HG03575 (cell line): ENCODE measurements at regions not wholly inside any gene's neighbourhood (a gene's known extent, or its start where the extent isn't known, plus 50 kb on each side); places are given as distances from the start of the nearest gene placed in this dataset.

Experiments used
- ATAC-seq: cut with Tn5 transposase; IDR thresholded peaks from one replicate; pipeline ENCODE4 v1.9.1; 2021; ENCODE audit not compliant: unreplicated experiment, insufficient number of reproducible peaks, low FRiP score; ENCODE audit errors: extremely low read depth

GRCh38 chr16:80489173-80489572, 51.6 kb upstream of the DYNLRB2 start:
- no peak for ATAC-seq

DNA sequence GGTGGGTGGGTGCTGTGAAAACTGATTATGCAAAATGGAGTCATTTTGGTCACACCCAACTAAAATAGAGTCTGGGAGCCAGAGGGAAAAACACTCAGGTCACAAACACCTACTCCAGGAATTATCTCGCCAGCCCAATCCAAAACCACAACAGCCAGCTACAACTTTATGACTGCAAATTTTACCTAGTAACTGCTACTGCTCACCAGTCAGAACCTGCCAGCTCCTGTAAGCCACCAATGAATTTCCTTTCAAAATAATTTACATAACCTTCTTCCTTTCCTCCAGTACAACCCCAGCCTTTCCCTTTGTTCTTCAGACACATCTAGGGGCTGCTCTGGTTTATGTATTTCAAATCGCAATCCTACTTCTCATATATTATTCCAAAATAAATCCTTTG, 52.6 kb upstream of the DYNLRB2 start:
- no peak for ATAC-seq

DNA sequence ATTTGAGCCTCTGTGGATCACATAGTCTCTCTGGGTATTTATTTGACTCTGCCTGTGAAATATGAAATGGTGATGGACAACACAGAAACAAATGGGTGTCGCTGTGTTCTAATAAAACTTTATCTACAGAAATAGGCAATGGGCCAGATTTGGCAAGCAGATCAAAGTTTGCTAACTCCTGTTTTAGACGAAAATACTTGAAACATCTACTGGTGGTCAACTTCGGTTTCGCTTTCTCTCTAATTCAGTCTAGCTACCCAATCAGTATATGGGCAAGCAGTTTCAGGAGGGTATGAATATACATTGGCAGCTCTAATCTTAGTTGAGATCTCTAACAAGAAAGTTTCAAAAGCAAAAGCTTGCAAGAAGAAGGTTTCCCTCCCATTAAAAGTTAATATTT, 60.1 kb upstream of the DYNLRB2 start:
- no peak for ATAC-seq

GRCh38 chr16:80477838-80478237, 63.0 kb upstream of the DYNLRB2 start:
- no peak for ATAC-seq

GRCh38 chr16:80468029-80468428, 72.8 kb upstream of the DYNLRB2 start:
- no peak for ATAC-seq

- ATAC-seq = no peak
Observed at GRCh38 chr16:80466024-80466987, 74.5 kb upstream of the DYNLRB2 start.

DNA sequence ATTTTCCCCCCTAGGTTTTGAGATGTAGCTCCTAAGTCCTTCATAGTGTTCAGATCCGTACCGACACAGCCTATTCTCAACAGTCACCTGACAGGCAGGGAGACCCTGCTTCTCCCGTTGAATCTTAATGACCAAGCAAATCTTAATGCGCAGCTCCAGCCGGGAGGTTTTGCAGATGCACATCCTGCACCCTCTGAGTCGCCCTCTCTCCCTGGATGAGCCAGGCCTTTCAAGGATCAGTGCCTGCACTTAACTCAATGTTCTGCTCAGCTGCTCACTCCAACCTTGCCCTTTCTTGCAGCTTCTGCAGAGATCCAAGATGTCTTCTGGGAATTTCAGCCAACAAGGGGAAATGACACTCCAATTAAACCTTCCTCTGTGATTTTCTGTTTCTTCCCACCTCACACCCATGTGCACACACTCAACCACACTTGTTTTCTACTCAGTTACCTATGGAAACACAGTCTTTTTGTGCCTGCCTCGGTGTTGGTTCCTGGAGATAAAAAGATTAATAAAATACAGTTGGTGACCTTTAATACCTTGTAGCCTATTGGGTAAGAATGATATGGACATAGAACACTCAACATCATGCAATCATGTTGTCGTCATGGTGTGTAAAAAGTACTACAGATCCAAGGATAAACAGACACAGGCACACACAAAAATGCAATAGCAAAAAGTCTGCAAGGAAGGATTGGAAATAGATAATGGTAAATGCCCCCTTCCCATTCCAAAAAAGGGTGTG, 76.9 kb upstream of the DYNLRB2 start:
- ATAC-seq = no peak

DNA sequence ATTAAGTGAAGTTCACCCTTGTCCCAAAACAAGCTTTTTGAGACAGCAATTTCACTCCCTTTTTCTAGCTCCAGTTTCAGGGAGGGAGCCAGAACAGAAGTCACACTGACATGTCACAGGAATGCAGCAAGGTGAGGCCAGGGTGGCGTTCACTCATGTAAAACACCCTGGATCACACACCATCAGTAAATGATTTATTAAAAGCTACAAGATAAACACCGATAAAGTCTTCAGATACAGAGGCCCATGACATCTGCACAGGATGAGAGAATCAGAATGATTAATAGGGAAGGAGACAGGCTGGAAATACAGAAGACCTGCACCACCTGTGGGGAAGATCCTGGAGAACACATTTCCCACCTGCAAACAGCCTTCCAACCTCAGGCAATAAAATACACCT, 77.5 kb upstream of the DYNLRB2 start:
- no peak for ATAC-seq

DNA sequence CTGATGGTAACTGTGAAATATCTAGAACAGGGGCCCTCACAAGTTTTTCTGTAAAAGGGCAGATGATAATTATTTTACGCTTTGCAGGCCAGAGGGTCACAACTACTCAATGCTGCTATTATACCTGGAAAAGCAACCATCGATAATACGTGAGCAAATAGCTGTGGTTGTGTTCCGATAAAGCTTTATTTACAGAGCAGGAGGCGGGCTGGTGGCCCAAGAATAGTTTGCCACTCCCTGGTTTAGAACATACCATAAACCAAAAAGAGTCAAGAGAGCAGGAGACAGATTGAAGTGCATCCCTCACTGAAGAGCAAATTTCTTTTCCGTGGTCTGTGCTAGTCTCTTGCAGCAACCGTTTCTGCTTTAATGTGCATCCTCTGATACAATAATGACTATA, 77.9 kb upstream of the DYNLRB2 start:
- no peak for ATAC-seq

DNA sequence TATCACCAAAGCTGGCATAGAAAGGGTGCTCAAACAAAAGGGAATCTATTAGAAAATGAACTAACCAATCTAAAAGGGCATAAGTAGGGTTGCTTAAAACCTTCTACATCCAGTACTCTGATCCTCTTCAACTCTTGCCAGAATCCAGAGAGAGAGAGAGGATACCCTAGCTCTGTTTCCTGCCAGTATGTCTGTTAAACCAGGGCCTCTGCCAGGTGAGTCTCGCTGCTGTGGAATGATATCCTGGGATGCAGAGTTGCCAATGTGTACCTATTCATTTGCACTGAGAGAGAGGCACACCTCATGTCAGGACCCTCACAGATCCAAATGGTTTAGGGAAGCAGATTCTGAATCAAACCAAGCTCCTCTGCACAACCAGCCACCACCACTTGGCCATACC, 79.8 kb upstream of the DYNLRB2 start:
- no peak for ATAC-seq

GRCh38 chr16:80459966-80460365, 80.8 kb upstream of the DYNLRB2 start:
- no peak for ATAC-seq

DNA sequence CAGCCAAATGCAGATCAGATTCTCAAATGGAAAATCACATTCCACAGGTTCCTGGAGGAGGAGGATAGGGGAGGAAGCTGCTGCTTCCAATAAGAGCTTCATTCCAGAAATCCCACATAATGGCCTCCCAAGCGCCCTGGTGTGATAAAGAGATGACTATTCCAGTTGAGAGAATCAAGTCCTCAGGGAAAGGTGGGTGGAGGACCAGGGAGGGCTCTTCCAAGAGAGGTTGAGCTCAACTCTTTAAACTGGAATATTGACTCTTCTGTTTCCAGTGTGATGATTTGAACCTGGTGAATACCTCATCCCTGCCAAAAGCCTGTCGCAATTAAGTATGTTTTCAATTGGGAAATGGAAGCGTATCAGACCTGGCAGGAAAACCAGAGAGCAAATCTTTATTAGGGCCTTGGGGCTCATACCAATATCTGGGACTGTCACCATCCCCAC, 81.4 kb upstream of the DYNLRB2 start:
- ATAC-seq = no peak

GRCh38 chr16:80457871-80458270, 82.9 kb upstream of the DYNLRB2 start:
- ATAC-seq = no peak

- ATAC-seq = no peak
Observed at GRCh38 chr16:80454802-80455201, 86.0 kb upstream of the DYNLRB2 start.

DNA sequence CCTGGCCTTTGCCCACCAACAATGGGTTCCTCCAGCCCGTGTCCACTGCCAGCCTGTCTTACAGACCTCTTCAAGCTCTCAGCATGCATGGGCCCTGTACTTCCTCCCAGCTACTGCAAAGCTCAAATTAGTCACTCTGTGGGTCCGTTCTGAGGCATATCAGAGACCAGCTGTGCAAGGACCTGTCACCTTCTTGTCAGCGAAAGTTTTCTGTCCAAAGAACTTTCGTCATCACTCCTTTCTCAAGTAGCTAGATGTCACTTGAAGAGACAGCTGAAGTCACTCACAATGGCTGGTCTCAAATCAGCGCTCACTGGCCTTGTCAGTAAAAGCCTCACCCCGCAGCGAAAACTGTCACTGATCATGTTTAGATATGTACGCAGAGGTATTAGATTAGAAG, 91.4 kb upstream of the DYNLRB2 start:
- no peak for ATAC-seq

DNA sequence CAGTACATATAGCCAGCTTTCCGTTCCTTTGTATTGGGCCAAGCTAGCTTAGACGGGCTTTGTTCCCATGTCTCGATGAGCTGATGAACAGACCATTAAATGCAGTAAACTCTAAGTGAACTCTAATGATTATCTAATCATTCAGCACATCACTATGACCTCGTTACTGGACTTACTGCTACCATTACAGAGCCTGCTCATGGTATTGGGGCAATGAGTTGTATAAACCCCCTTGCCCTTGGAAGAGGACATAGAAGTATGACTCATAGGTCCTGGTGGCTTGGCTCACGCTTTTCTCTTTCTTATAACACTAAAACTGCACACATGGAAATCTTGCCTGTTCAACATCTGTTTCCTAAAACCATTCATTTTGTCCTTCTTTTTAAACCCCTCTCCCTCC, 93.6 kb upstream of the DYNLRB2 start:
- ATAC-seq = no peak

DNA sequence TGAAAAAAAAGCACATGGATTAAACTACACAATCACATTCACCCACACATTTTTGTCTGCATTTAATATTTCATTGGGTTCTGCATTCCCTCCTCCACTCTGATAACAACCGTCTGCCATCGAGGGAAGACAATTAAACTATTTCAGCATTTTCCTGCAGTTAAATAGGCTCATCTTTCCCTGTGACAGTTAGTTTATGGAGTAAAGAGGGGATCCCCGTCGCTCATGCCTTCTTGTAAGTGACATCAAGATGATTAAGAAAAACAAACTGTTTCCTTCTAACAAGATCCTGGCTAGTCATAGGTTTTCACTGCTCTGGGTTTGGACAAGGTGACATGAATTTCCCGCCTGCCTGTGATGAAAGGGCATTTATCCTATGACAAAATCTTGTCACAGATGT, 98.0 kb upstream of the DYNLRB2 start:
- ATAC-seq = no peak

- no peak for ATAC-seq
Observed at GRCh38 chr16:80441935-80442334, 98.9 kb upstream of the DYNLRB2 start.

DNA sequence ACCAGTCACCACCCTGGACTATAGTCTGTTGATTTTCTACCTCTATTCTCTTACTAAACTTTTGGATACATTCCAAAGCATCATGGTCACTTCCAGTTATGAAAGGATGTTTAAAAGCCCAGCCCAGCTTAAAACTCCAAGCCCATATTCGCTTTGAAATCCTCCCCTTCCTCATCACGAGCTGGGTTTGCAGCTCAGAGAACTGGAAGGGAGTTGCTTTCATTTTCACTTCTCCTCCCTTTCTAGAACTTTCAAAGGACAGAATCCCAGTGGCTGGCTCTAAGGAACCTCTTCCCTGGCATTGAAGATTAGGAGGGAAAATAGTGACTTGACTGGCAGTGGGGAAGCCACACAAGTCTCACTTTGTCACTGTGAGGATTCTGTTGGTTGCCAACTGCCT, 100.1 kb upstream of the DYNLRB2 start:
- no peak for ATAC-seq

DNA sequence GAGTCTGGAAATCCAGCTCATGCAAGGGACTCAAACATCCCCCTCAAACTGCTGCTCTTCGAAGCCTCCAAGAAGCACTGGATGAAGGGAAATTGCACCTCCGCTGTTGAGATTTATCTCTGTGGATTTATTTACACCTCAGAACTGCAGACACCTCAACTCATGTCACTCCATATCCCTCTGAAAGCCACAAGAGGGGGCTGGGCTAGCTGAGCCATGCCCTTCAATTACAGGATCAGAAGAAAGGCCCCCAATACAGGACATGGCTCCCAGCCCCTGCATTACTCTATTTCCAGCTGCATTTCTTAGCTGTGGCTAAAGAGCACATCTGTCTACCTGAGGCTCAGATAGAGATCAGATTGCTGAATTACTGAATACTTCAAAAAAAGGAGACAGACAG, 103.1 kb upstream of the DYNLRB2 start:
- ATAC-seq = no peak
